ENCODE measurements at regions not wholly inside any gene's neighbourhood (a gene's known extent, or its start where the extent isn't known, plus 50 kb on each side); places are given as distances from the start of the nearest gene placed in this dataset.
"Not testable (repeated sequence)": the region's sequence is repeated elsewhere in the genome, so short reads cannot be mapped to it uniquely, and the experiment has no call there.

DNA sequence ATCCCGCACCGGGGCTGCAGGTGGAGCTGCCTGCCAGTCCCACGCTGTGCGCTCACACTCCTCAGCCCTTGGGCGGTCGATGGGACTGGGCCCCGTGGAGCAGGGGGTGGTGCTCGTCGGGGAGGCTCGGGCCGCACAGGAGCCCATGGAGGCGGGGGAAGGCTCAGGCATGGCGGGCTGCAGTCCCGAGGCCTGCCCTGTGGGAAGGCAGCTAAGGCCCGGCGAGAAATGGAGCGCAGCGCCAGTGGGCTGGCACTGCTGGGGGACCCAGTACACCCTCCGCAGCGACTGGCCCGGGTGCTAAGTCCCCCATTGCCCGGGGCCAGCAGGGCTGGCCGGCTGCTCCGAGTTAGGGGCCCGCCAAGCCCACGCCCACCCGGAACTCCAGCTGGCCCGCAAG, 105.0 kb upstream of the ZNF516 start:
- TF ChIP-seq, protein P1, sequence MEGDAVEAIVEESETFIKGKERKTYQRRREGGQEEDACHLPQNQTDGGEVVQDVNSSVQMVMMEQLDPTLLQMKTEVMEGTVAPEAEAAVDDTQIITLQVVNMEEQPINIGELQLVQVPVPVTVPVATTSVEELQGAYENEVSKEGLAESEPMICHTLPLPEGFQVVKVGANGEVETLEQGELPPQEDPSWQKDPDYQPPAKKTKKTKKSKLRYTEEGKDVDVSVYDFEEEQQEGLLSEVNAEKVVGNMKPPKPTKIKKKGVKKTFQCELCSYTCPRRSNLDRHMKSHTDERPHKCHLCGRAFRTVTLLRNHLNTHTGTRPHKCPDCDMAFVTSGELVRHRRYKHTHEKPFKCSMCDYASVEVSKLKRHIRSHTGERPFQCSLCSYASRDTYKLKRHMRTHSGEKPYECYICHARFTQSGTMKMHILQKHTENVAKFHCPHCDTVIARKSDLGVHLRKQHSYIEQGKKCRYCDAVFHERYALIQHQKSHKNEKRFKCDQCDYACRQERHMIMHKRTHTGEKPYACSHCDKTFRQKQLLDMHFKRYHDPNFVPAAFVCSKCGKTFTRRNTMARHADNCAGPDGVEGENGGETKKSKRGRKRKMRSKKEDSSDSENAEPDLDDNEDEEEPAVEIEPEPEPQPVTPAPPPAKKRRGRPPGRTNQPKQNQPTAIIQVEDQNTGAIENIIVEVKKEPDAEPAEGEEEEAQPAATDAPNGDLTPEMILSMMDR (IDR thresholded peaks at IDR 0.05): not testable (repeated sequence)
- not testable (repeated sequence) for TF ChIP-seq POLR2A (IDR thresholded peaks at IDR 0.05)

Data from thyroid gland (tissue), 4 donors.